HepG2 (cell line): ENCODE measurements at regions not wholly inside any gene's neighbourhood (a gene's known extent, or its start where the extent isn't known, plus 50 kb on each side); places are given as distances from the start of the nearest gene placed in this dataset.

Source experiments
- ATRX ChIP-seq: sonication (generic); formaldehyde crosslinking; IDR thresholded peaks from 2 replicates; pipeline ENCODE4 v1.4.0; 2020; ENCODE audit warnings: missing genetic modification reagents, borderline replicate concordance
- CC2D1A ChIP-seq: sonication (generic); formaldehyde crosslinking; IDR thresholded peaks from 2 replicates; pipeline ENCODE4 v1.8.1; 2023; ENCODE audit warnings: mild to moderate bottlenecking, missing genetic modification reagents
- FOXP1 ChIP-seq, 2 experiments: fragments of 450-650 bp in 1 of 2; IDR thresholded peaks; 2 replicates each; pipeline ENCODE4 v1.6.1; 2017 to 2018; ENCODE audit warnings: antibody characterized with exemption in 1 of 2
- KDM2A ChIP-seq: sonication (generic); formaldehyde crosslinking; IDR thresholded peaks from 2 replicates; pipeline ENCODE4 v1.4.0; 2020; ENCODE audit warnings: low read depth, missing genetic modification reagents, borderline replicate concordance
- NCOR1 ChIP-seq: fragments of 200-600 bp; sonication (generic); IDR thresholded peaks from 2 replicates; pipeline ENCODE4 v1.7.0; 2017; ENCODE audit warnings: antibody characterized with exemption, low read length, borderline replicate concordance
- PHF8 ChIP-seq: sonication (generic); formaldehyde crosslinking; IDR thresholded peaks from 2 replicates; pipeline ENCODE4 v1.5.0; 2020; ENCODE audit warnings: missing genetic modification reagents
- RAD21 ChIP-seq: fragments of 450-650 bp; formaldehyde crosslinking; IDR thresholded peaks from 2 replicates; pipeline ENCODE4 v1.5.0; 2020; ENCODE audit warnings: mild to moderate bottlenecking
- SMC3 ChIP-seq: IDR thresholded peaks from 2 replicates; pipeline ENCODE4 v1.6.1; 2011; ENCODE audit warnings: low read length, improper control_type of control experiment
- STAG1 ChIP-seq: sonication (generic); formaldehyde crosslinking; IDR thresholded peaks from 2 replicates; pipeline ENCODE4 v1.4.0; 2020; ENCODE audit warnings: missing genetic modification reagents
- THAP11 ChIP-seq: IDR thresholded peaks from 2 replicates; pipeline ENCODE4 v1.6.1; 2016; ENCODE audit warnings: missing biosample characterization, missing genetic modification reagents
- ZBTB37 ChIP-seq: sonication (generic); formaldehyde crosslinking; IDR thresholded peaks from 2 replicates; pipeline ENCODE4 v1.4.0; 2020; ENCODE audit warnings: mild to moderate bottlenecking, missing genetic modification reagents
- ZNF263 ChIP-seq: sonication (generic); formaldehyde crosslinking; IDR thresholded peaks from 2 replicates; pipeline ENCODE4 v1.4.0; 2020; ENCODE audit warnings: missing genetic modification reagents
- ZNF33A ChIP-seq: sonication (generic); formaldehyde crosslinking; IDR thresholded peaks from 2 replicates; pipeline ENCODE4 v1.5.1; 2020; ENCODE audit warnings: missing genetic modification reagents, mild to moderate bottlenecking, moderate library complexity, borderline replicate concordance
- ZNF44 ChIP-seq: sonication (generic); formaldehyde crosslinking; IDR thresholded peaks from 2 replicates; pipeline ENCODE4 v1.5.1; 2020; ENCODE audit warnings: mild to moderate bottlenecking, missing genetic modification reagents
- ZNF607 ChIP-seq: sonication (generic); formaldehyde crosslinking; IDR thresholded peaks from 2 replicates; pipeline ENCODE4 v1.5.1; 2020; ENCODE audit warnings: missing genetic modification reagents, mild to moderate bottlenecking, borderline replicate concordance
- ZNF609 ChIP-seq: sonication (generic); formaldehyde crosslinking; IDR thresholded peaks from 2 replicates; pipeline ENCODE4 v1.4.0; 2020; ENCODE audit warnings: mild to moderate bottlenecking, missing genetic modification reagents, borderline replicate concordance
- ZNF619 ChIP-seq: sonication (generic); formaldehyde crosslinking; IDR thresholded peaks from 2 replicates; pipeline ENCODE4 v1.4.0; 2020; ENCODE audit warnings: mild to moderate bottlenecking, missing genetic modification reagents
- ZNF687 ChIP-seq: sonication (generic); formaldehyde crosslinking; IDR thresholded peaks from 2 replicates; pipeline ENCODE4 v1.5.1; 2020; ENCODE audit warnings: mild to moderate bottlenecking, missing genetic modification reagents, moderate library complexity

GRCh38 chr3:101069901-101070798 lies 76.9 kb upstream of the ABI3BP start (continued):
- TF ChIP-seq ZNF687 (0 out of 2 replicates have a peak, but pooled peaks have one; percentile 11), ATRX (CRISPR knock-in tag) (no peak), PHF8 (CRISPR knock-in tag) (no peak), ZNF619 (CRISPR knock-in tag) (no peak), NCOR1 (no peak), KDM2A (CRISPR knock-in tag) (0 out of 2 replicates have a peak, but pooled peaks have one; percentile 25), ZNF33A (no peak), STAG1 (peak; percentile 60), FOXP1 (IDR thresholded peaks at IDR 0.05) (no peak), FOXP1 (CRISPR knock-in tag; IDR thresholded peaks at IDR 0.05) (no peak), RAD21 (CRISPR knock-in tag) (peak; percentile 46; the same call in 1 of the 2 replicates), THAP11 (no peak), ZNF607 (CRISPR knock-in tag) (no peak), ZBTB37 (CRISPR knock-in tag) (no peak), ZNF609 (CRISPR knock-in tag) (no peak), ZNF44 (CRISPR knock-in tag) (no peak), CC2D1A (CRISPR knock-in tag) (no peak), ZNF263 (CRISPR knock-in tag) (peak; percentile 62; the same call in 1 of the 2 replicates), SMC3 (0 out of 2 replicates have a peak, but pooled peaks have one; percentile 29)
- TF ChIP-seq, all 625 proteins: peak for 12
